Parathyroid adenoma (tissue), 2 donors: ENCODE measurements at regions not wholly inside any gene's neighbourhood (a gene's known extent, or its start where the extent isn't known, plus 50 kb on each side); places are given as distances from the start of the nearest gene placed in this dataset.
"Not testable (repeated sequence)": the region's sequence is repeated elsewhere in the genome, so short reads cannot be mapped to it uniquely, and the experiment has no call there.

Experiments used
- H2AFZ ChIP-seq: fragments of 300-600 bp; sonication (generic); one replicate; pipeline ENCODE4 v1.7.0; 2017; ENCODE audit warnings: antibody characterized with exemption, mild to moderate bottlenecking
- H3K27ac ChIP-seq: fragments of 300-600 bp; sonication (generic); one replicate; pipeline ENCODE4 v1.7.0; 2017
- H3K27me3 ChIP-seq: fragments of 300-600 bp; sonication (generic); one replicate; pipeline ENCODE4 v1.7.0; 2017; ENCODE audit warnings: low read length; ENCODE audit not compliant: control insufficient read depth, insufficient read depth
- H3K36me3 ChIP-seq: fragments of 300-600 bp; sonication (generic); one replicate; pipeline ENCODE4 v1.7.0; 2017; ENCODE audit warnings: low read length; ENCODE audit not compliant: control insufficient read depth, insufficient read depth
- H3K4me1 ChIP-seq: fragments of 300-600 bp; sonication (generic); one replicate; pipeline ENCODE4 v1.7.0; 2017; ENCODE audit warnings: control low read depth
- H3K4me2 ChIP-seq: fragments of 300-600 bp; sonication (generic); one replicate; pipeline ENCODE4 v1.7.0; 2017; ENCODE audit warnings: low read length
- H3K4me3 ChIP-seq: fragments of 300-600 bp; sonication (generic); one replicate; pipeline ENCODE4 v1.7.0; 2017; ENCODE audit warnings: low read depth, low read length
- H3K79me2 ChIP-seq: fragments of 300-600 bp; sonication (generic); one replicate; pipeline ENCODE4 v1.7.0; 2017; ENCODE audit warnings: control low read depth
- H3K9ac ChIP-seq: fragments of 300-600 bp; sonication (generic); one replicate; pipeline ENCODE4 v1.7.0; 2017; ENCODE audit warnings: mild to moderate bottlenecking
- H3K9me3 ChIP-seq: fragments of 300-600 bp; sonication (generic); one replicate; pipeline ENCODE4 v1.7.0; 2017; ENCODE audit warnings: low read length; ENCODE audit not compliant: control insufficient read depth
- TF ChIP-seq, protein P1 (sequence below): fragments of 300-600 bp; sonication (generic); IDR thresholded peaks from one replicate; pipeline ENCODE4 v1.7.0; 2017; ENCODE audit warnings: antibody characterized with exemption, mild to moderate bottlenecking
- donor health status: primary hyperparathyroidism.

DNA sequence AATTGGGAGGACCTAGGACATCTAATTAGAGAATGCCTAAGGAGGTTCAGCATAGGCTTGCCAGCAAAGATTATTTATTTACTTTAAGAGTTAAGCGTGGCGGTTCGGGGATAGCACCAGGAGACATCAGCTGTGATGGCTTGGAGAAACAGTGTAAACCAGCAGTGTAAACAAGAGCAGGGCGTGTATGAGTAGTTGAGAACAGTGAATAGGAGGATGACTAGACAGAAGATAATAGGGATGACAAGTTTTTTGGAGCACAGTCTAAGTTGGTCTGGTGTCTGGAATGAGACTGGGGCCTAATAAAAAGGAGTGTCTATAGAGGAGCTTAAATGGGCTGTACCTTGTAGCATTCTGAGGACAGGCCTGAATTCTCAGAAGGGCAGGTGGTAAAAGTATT is 338.4 kb upstream of the HTR1E start:
- not testable (repeated sequence) for H3K9ac ChIP-seq, H3K4me2 ChIP-seq, H3K4me1 ChIP-seq, H3K36me3 ChIP-seq, H3K27me3 ChIP-seq, H3K27ac ChIP-seq, H3K9me3 ChIP-seq, H3K4me3 ChIP-seq, H2AFZ ChIP-seq, H3K79me2 ChIP-seq

DNA sequence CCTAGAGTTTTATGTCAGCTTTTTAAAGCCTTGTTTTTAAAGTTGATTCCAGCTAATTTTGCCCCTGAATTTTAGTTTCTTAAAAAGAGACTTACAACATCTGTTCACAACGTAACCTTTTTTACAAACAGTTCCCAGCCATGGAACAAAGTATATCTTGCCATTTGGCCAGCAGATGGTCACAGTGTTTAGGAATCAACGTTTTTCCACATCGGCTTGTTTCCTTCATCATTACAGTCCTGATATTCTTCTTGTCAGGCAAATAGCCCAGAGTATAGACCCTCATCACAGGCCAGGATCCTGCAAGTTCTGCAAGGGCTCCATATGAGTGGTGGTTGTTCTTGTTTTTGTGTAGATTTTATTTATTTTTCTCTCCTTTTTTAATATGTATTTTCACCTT is 341.7 kb upstream of the HTR1E start:
- Histone ChIP-seq H3K4me2 (no peak overlapping the region), H3K27ac (no peak overlapping the region), H3K9ac (no peak overlapping the region), H3K4me1 (no peaks in the 10 kb centered on the region), H3K36me3 (no peaks in the 10 kb centered on the region), H3K27me3 (no peaks in the 10 kb centered on the region), H2AFZ (peak overlapping the region; percentile 51), H3K4me3 (no peak overlapping the region), H3K79me2 (no peaks in the 10 kb centered on the region), H3K9me3 (no peaks in the 10 kb centered on the region)
- TF ChIP-seq, protein P1, sequence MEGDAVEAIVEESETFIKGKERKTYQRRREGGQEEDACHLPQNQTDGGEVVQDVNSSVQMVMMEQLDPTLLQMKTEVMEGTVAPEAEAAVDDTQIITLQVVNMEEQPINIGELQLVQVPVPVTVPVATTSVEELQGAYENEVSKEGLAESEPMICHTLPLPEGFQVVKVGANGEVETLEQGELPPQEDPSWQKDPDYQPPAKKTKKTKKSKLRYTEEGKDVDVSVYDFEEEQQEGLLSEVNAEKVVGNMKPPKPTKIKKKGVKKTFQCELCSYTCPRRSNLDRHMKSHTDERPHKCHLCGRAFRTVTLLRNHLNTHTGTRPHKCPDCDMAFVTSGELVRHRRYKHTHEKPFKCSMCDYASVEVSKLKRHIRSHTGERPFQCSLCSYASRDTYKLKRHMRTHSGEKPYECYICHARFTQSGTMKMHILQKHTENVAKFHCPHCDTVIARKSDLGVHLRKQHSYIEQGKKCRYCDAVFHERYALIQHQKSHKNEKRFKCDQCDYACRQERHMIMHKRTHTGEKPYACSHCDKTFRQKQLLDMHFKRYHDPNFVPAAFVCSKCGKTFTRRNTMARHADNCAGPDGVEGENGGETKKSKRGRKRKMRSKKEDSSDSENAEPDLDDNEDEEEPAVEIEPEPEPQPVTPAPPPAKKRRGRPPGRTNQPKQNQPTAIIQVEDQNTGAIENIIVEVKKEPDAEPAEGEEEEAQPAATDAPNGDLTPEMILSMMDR: no peak

GRCh38 chr6:86586195-86586594 is 351.1 kb upstream of the HTR1E start:
- no peaks in the 10 kb centered on the region for H3K9me3 ChIP-seq
- no peak overlapping the region for H2AFZ ChIP-seq
- TF ChIP-seq, protein P1: no peak
- no peaks in the 10 kb centered on the region for H3K79me2 ChIP-seq
- H3K9ac ChIP-seq: no peak overlapping the region
- no peak overlapping the region for H3K27ac ChIP-seq
- H3K36me3 ChIP-seq: no peaks in the 10 kb centered on the region
- no peaks in the 10 kb centered on the region for H3K27me3 ChIP-seq
- no peak overlapping the region for H3K4me2 ChIP-seq
- no peaks in the 10 kb centered on the region for H3K4me1 ChIP-seq
- no peak overlapping the region for H3K4me3 ChIP-seq

GRCh38 chr6:86581833-86582232 is 355.5 kb upstream of the HTR1E start:
- Histone ChIP-seq H3K4me2 (no peak overlapping the region), H3K9ac (no peak overlapping the region), H2AFZ (no peak overlapping the region), H3K27ac (no peak overlapping the region), H3K9me3 (no peaks in the 10 kb centered on the region), H3K36me3 (no peaks in the 10 kb centered on the region), H3K79me2 (no peaks in the 10 kb centered on the region), H3K27me3 (no peaks in the 10 kb centered on the region), H3K4me1 (no peaks in the 10 kb centered on the region), H3K4me3 (no peak overlapping the region)
- TF ChIP-seq, protein P1: no peak

GRCh38 chr6:86563197-86563596 is 374.1 kb upstream of the HTR1E start:
- Histone ChIP-seq H3K9ac (no peak overlapping the region), H3K79me2 (no peaks in the 10 kb centered on the region), H3K4me1 (no peaks in the 10 kb centered on the region), H2AFZ (no peak overlapping the region), H3K9me3 (no peaks in the 10 kb centered on the region), H3K36me3 (no peaks in the 10 kb centered on the region), H3K4me2 (no peak overlapping the region), H3K27me3 (no peaks in the 10 kb centered on the region), H3K27ac (no peak overlapping the region), H3K4me3 (no peak overlapping the region)
- TF ChIP-seq, protein P1: no peak
